GM19240 (cell line): ENCODE measurements at regions not wholly inside any gene's neighbourhood (a gene's known extent, or its start where the extent isn't known, plus 50 kb on each side); places are given as distances from the start of the nearest gene placed in this dataset.

Experiments
- DNase-seq: peaks from one replicate; pipeline ENCODE4 v3.0.0; 2011; ENCODE audit warnings: low spot score; ENCODE audit not compliant: insufficient read length

GRCh38 chr5:74237571-74238145 lies 402.9 kb downstream of the ENC1 start:
- no peak for DNase-seq

DNA sequence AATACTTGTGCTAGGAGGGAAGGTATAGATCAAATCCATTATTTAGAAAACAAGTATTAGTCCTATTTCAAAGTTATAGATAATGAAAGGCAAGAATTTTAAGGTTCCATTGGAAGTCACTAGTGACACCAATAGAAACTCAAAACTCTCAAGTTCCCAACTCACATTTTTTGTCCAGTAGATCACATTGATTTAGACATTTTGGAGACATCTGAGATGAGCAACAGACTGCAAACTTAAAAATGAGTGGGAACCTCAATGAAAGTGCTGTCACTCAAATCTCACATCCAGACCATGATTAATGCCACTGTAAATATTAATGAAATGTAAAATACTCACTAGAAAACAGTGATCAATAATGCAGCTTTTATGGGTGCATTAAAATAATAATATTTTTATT lies 405.0 kb downstream of the ENC1 start:
- DNase-seq: no peak

DNA sequence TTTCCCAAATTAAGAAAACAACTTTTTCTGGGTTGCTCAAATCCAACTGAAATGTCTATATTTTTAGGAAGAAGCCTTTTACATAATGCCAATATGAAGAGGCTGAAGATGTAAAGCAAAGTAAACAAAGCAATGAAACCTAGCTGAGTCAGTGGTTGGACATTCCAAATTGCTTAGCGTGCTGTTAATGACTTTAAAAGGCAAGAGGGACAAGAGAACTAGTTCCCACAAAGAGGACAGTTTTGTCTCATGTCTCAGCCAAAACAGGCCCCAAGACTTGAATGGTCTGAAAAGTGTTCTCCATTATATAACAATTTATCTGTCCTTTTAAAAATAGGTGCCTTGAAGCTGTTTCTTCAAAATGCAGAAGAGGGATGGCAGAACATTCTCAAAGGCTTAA lies 407.0 kb downstream of the ENC1 start:
- no peak for DNase-seq

GRCh38 chr5:74233091-74233490 lies 407.4 kb downstream of the ENC1 start:
- no peak for DNase-seq

DNA sequence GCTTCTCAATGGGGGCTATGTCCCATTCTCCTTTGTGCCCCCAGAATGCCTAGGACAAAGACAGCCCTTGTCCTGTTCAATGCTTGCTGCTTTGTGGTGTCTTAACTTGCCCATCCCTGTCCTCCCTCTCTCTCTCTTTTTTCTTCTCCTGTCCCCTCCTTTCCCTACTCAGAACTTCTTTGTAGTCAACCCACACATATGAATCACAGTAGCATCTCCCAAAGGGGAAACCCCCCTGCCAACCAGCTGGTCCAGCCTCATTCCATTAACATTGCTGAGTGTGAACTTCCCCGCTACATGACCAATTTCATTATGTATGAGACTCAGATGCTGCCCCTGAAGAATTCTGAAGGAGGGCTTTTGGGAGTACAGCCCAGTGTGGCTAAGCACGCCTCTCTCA lies 408.3 kb downstream of the ENC1 start:
- DNase-seq: no peak

- DNase-seq: no peak
These were observed 408.8 kb downstream of the ENC1 start for GRCh38 chr5:74231697-74232096.

GRCh38 chr5:74226716-74227485 lies 413.6 kb downstream of the ENC1 start:
- no peak for DNase-seq

DNA sequence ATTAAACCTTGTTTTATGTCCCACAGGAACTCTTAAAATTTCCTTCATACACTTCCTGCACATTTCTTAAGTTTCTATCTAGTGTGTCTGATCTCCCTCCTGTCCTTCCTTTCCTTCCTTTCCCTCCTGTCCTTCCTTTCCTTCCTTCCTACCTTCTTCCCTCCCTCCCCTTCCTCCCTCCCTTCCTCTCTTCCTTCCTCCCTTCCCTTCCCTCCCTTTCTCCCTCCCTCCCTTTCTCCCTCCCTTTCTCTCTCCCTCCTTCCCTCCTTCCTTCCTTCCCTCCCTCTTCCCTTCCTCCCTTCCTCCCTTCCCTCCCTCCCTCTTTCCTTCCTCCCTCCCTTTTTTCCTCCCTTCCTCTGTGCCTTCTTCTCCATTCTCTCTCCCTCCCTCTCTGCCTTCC lies 414.9 kb downstream of the ENC1 start:
- DNase-seq: no peak

- no peak for DNase-seq
These were observed 416.2 kb downstream of the ENC1 start for GRCh38 chr5:74224331-74224730.

- DNase-seq: no peak
These were observed 417.7 kb downstream of the ENC1 start for GRCh38 chr5:74222806-74223205.

GRCh38 chr5:74221413-74221812 lies 419.1 kb downstream of the ENC1 start:
- DNase-seq: no peak

DNA sequence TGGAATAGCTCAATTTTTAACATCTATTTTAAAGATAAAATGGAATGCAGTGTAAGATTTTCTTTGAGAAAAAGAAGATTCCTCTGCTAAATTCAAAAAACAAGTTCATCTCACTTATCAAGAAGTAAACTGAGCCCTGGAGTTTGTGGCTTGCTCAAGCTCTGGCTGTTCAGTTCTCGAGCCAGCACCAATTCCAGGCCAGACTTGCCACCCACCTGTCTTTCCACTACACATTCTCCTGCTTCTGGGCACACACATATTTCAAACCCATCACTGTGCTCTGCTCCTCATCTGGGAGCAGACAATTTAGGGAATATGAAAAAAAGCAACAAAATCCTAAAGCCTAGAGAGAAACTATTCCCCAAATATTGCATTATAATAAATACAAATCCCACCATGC lies 424.5 kb downstream of the ENC1 start:
- DNase-seq: no peak

DNA sequence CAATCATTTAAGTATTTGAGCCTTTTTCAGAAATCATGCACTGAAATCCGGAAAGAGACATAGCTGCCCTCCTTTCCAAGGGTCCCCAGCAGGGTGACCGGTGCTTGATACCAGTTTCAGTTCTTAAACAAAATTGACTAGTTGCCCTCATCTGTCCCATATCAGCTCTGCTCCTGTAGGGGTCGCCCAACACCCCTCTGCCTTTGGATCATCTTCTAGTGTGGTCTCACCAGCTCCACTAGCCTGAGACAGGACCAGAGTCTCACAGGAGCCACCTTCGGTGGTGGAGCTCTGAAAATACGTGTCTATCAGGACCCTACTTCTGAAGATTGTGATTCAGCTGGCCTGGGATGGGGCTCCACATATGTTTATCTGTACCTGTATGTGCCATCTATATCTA lies 428.2 kb downstream of the ENC1 start:
- DNase-seq: no peak

DNA sequence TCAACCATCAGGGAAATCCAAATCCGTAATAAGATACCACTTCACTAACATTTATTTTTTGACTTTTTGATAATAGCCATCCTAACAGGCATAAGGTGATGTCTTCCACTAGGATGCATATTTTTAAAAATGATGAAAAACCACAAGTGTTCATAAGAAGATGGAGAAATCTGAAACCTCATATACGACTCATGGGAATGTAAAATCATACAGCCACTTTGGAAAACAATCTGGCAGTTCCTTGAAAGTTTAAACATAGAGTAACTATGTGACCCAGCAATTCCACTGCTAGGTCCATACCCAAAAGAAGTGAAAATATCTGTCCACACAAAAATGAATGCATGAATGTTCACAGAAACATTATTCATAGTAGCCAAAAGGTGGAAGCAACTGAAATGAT lies 431.0 kb downstream of the ENC1 start:
- DNase-seq: no peak

- DNase-seq: no peak
These were observed 433.7 kb downstream of the ENC1 start for GRCh38 chr5:74206579-74207550.

DNA sequence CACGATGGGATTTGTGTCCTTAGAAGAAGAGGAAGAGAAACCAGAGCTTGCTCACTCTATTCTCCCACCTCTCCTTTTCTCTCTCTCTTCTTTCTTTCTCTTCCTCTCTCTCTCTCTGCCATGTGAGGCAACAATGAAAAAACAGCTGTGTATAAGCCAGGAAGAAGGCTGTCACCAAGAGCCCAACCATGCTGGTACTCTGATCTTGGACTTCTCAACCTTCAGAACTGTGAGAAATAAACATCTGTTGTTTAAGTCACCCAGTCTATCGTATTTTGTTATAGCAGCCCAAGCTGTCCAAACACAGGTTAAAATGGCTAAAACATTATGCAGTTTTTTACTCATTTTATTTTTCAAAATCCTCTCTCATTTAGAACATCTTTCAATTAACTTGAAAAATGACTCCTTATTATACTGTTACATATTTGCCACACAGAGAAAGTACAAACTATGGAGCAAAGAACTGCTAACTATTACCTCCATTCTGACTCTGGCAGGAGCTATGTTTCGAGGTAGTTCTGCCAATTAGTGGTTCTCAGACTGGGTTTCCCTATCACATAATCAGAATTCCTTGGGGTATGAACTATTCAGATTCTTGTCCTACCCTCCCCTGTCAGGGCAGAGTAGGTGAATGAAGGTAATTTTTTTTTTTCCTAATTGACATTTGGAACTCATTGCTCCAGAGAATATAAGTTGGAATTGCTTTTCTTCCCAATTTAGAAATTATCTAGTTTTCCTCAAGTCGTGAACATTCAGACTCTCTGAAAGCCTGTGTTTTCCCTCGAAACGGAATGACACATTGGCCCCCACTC lies 434.6 kb downstream of the ENC1 start:
- DNase-seq: no peak

GRCh38 chr5:74201334-74202081 lies 439.0 kb downstream of the ENC1 start:
- DNase-seq: no peak

GRCh38 chr5:74200560-74200959 lies 440.0 kb downstream of the ENC1 start:
- no peak for DNase-seq

GRCh38 chr5:74199436-74200210 lies 440.9 kb downstream of the ENC1 start:
- no peak for DNase-seq

- DNase-seq: no peak
These were observed 441.5 kb downstream of the ENC1 start for GRCh38 chr5:74199005-74199404.
